ENCODE measurements at regions not wholly inside any gene's neighbourhood (a gene's known extent, or its start where the extent isn't known, plus 50 kb on each side); places are given as distances from the start of the nearest gene placed in this dataset.

DNA sequence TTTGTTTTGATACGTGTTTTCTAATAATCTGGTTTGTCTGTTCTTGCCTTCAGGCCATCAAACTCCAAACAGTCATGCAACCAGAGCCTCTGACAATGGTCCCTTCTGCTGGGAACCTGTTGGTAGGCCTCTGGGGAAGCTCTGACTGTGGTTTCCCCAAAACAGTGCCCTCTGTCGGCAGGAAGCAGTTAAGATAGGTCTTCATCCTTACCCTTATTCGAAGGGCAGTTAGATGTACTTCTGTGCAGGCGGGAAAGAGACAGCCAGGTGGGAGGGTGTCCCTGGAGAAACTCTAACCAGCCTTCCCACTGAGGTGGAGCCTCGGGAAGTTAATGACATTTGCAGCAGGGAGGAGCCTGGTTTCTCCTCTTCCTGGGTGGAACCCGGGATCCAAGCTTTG, 81.6 kb upstream of the CHMP2B start:
- H3K14ac ChIP-seq (ENCODE audit: insufficient read length) = no peak overlapping the region
- CTCF ChIA-PET (ENCODE audit: partially characterized antibody) = interaction anchor here (1.0 to 2.4 kb wide), 6 partner anchors 22 to 373 kb away, joined by 3 to 13 read pairs (median 3); no protein-coding TSS in a partner anchor
- no peak overlapping the region for H2BK12ac ChIP-seq (ENCODE audit: low read depth, low read length)
- no peaks in the 10 kb centered on the region for H4K20me1 ChIP-seq (replicated peaks in 1 of 2; ENCODE audit: control insufficient read depth in 1 of 2, insufficient read depth in 2 of 2, low read length in 2 of 2)
- H2BK15ac ChIP-seq (ENCODE audit: low read length) = no peak overlapping the region
- no peak overlapping the region for H2BK5ac ChIP-seq (ENCODE audit: low read depth, low read length)
- H3K9ac ChIP-seq (replicated peaks in 1 of 4; ENCODE audit: extremely low read depth in 1 of 4, low read depth in 3 of 4, low read length in 3 of 4) = no peak overlapping the region
- H2BK120ac ChIP-seq (replicated peaks; ENCODE audit: low read depth, low read length) = no peak overlapping the region
- H3K9me3 ChIP-seq (ENCODE audit: insufficient read depth in 2 of 2, low read depth in 1 of 2, low read length in 1 of 2) = peaks cover 12 to 14% of the 10 kb centered on the region in 2 experiments
- TF ChIP-seq, protein P1, sequence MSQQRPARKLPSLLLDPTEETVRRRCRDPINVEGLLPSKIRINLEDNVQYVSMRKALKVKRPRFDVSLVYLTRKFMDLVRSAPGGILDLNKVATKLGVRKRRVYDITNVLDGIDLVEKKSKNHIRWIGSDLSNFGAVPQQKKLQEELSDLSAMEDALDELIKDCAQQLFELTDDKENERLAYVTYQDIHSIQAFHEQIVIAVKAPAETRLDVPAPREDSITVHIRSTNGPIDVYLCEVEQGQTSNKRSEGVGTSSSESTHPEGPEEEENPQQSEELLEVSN (IDR thresholded peaks at IDR 0.05) = peak; percentile 82
- TF ChIP-seq GABPA (IDR thresholded peaks at IDR 0.05; ENCODE audit: borderline replicate concordance, insufficient read depth, low read length) = no peak
- peak; percentile 49 to 60 for TF ChIP-seq RAD21 (IDR thresholded peaks at IDR 0.05 in 1 of 2, conservative IDR thresholded peaks at IDR 0.05 in 1 of 2; ENCODE audit: low read depth in 2 of 2, low read length in 2 of 2)
- TF ChIP-seq, protein P2, sequence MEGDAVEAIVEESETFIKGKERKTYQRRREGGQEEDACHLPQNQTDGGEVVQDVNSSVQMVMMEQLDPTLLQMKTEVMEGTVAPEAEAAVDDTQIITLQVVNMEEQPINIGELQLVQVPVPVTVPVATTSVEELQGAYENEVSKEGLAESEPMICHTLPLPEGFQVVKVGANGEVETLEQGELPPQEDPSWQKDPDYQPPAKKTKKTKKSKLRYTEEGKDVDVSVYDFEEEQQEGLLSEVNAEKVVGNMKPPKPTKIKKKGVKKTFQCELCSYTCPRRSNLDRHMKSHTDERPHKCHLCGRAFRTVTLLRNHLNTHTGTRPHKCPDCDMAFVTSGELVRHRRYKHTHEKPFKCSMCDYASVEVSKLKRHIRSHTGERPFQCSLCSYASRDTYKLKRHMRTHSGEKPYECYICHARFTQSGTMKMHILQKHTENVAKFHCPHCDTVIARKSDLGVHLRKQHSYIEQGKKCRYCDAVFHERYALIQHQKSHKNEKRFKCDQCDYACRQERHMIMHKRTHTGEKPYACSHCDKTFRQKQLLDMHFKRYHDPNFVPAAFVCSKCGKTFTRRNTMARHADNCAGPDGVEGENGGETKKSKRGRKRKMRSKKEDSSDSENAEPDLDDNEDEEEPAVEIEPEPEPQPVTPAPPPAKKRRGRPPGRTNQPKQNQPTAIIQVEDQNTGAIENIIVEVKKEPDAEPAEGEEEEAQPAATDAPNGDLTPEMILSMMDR (IDR thresholded peaks at IDR 0.05; ENCODE audit: control extremely low read depth in 1 of 3, insufficient read depth in 1 of 3, low read depth in 1 of 3, low read length in 3 of 3) = peak; percentile 52 to 76 (median 60)
- TF ChIP-seq, protein P3, sequence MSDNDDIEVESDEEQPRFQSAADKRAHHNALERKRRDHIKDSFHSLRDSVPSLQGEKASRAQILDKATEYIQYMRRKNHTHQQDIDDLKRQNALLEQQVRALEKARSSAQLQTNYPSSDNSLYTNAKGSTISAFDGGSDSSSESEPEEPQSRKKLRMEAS (IDR thresholded peaks at IDR 0.05) = 0 out of 2 replicates have a peak, but pooled peaks have one; percentile 15
- TF ChIP-seq SRF (IDR thresholded peaks at IDR 0.05; ENCODE audit: low read depth, low read length) = no peak
- no peak for TF ChIP-seq HDAC2 (IDR thresholded peaks at IDR 0.05; ENCODE audit: borderline replicate concordance in 1 of 2, low read depth in 2 of 2, low read length in 2 of 2)
- TF ChIP-seq CBX8 (IDR thresholded peaks at IDR 0.05; ENCODE audit: borderline replicate concordance, low read depth, low read length) = no peak
- H3K4ac ChIP-seq (replicated peaks; ENCODE audit: insufficient read length, low read depth, low read length) = no peak overlapping the region
- H2BK20ac ChIP-seq (ENCODE audit: low read length) = no peak overlapping the region
- no peaks in the 10 kb centered on the region for H3K79me2 ChIP-seq (ENCODE audit: control insufficient read depth in 1 of 2, insufficient read depth in 2 of 2, low read length in 2 of 2)
- H3K27me3 ChIP-seq (replicated peaks in 1 of 4; ENCODE audit: control insufficient read depth in 3 of 4, extremely low read depth in 1 of 4, insufficient read depth in 3 of 4, low read length in 3 of 4) = no peaks in the 10 kb centered on the region
- H2AK5ac ChIP-seq (ENCODE audit: low read depth, low read length) = no peak overlapping the region
- no peak overlapping the region for H3K4me3 ChIP-seq (ENCODE audit: extremely low read depth in 1 of 4, insufficient read depth in 2 of 4, low read depth in 3 of 4, low read length in 4 of 4)
- FAIRE-seq (peak; percentile 92), DNase-seq (ENCODE audit: low read depth in 1 of 2, low spot score in 2 of 2) (peak; percentile 43 to 76)
- 57% methylated on average over 6 of the region's 6 CpGs; no CpG with 5 or more reads in 1 of the 2 experiments for WGBS, 2 experiments (ENCODE audit: extremely low coverage in 1 of 2, insufficient coverage in 1 of 2, insufficient read length in 1 of 2, insufficient replicate concordance in 2 of 2, low coverage in 1 of 2, low lambda C conversion rate in 2 of 2, missing lambda C conversion rate in 1 of 2)
- H3K23ac ChIP-seq (ENCODE audit: insufficient read length) = no peak overlapping the region
- 0 out of 2 replicates have a peak overlapping the region, but pooled peaks have one; percentile 55 for H2AFZ ChIP-seq (ENCODE audit: low read length)
- no peak overlapping the region for H4K5ac ChIP-seq (ENCODE audit: insufficient read length, low read depth, low read length)
- no peak overlapping the region for H3K56ac ChIP-seq (replicated peaks; ENCODE audit: insufficient read length, low read depth, low read length)
- H3K23me2 ChIP-seq (ENCODE audit: low read depth, low read length) = no peaks in the 10 kb centered on the region
- H3K79me1 ChIP-seq (ENCODE audit: low read depth, low read length) = no peaks in the 10 kb centered on the region
- H3K36me3 ChIP-seq (ENCODE audit: control insufficient read depth in 2 of 4, insufficient read depth in 4 of 4, low read length in 3 of 4) = no peaks in the 10 kb centered on the region
- no peak overlapping the region for H3K4me2 ChIP-seq (ENCODE audit: insufficient read depth in 1 of 2, low read depth in 2 of 2, low read length in 2 of 2)
- no peak overlapping the region for H4K91ac ChIP-seq (replicated peaks; ENCODE audit: insufficient read length, low read length)
- H4K8ac ChIP-seq (ENCODE audit: extremely low read depth, insufficient read depth, low read length) = no peak overlapping the region
- H3K4me1 ChIP-seq (replicated peaks in 1 of 4; ENCODE audit: control insufficient read depth in 3 of 4, insufficient read depth in 4 of 4, low read length in 3 of 4) = 0 out of 7 replicates have a peak, but pooled peaks cover 0 to 2% (median 0%) of the 10 kb centered on the region in 4 experiments
- H3K27ac ChIP-seq (ENCODE audit: low read depth, low read length) = no peak overlapping the region
- no peak overlapping the region for H3K18ac ChIP-seq (ENCODE audit: extremely low read depth, low read length)
- POLR2A ChIA-PET (ENCODE audit: partially characterized antibody) = interaction anchor here (0.7 kb wide), 1 partner anchor 273 kb away, joined by 3 read pairs; no protein-coding TSS in a partner anchor

All from H1 (cell line).